Glomerular visceral epithelial cell (primary cell): ENCODE measurements at regions not wholly inside any gene's neighbourhood (a gene's known extent, or its start where the extent isn't known, plus 50 kb on each side); places are given as distances from the start of the nearest gene placed in this dataset.
A peak's percentile ranks its signal among the peaks of the same experiment; 100 is the strongest.
"Not testable (repeated sequence)": the region's sequence is repeated elsewhere in the genome, so short reads cannot be mapped to it uniquely, and the experiment has no call there.

Source experiments
- DNase-seq: peaks from one replicate; pipeline ENCODE4 v3.0.0-alpha.2; 2016; ENCODE audit errors: extremely low spot score

GRCh38 chr14:37711831-37712475 is 116.5 kb downstream of the TTC6 start:
- no peak for DNase-seq

- not testable (repeated sequence) for DNase-seq
Observed at GRCh38 chr14:37712476-37712860, 117.0 kb downstream of the TTC6 start.

- DNase-seq: no peak
Observed at GRCh38 chr14:37712976-37713431, 117.6 kb downstream of the TTC6 start.

GRCh38 chr14:37720131-37720530 is 124.7 kb downstream of the TTC6 start:
- no peak for DNase-seq

GRCh38 chr14:37721976-37722659 is 126.7 kb downstream of the TTC6 start:
- DNase-seq: peak; percentile 21

GRCh38 chr14:37723515-37723914 is 128.1 kb downstream of the TTC6 start:
- DNase-seq: no peak

GRCh38 chr14:37726708-37727107 is 131.3 kb downstream of the TTC6 start:
- DNase-seq: no peak

GRCh38 chr14:37729218-37729617 is 133.8 kb downstream of the TTC6 start:
- no peak for DNase-seq

GRCh38 chr14:37731094-37731493 is 135.7 kb downstream of the TTC6 start:
- no peak for DNase-seq

GRCh38 chr14:37745657-37746056 is 150.2 kb downstream of the TTC6 start:
- DNase-seq: no peak

GRCh38 chr14:37746140-37746832 is 150.9 kb downstream of the TTC6 start:
- peak; percentile 12 for DNase-seq

GRCh38 chr14:37753459-37753858 is 158.0 kb downstream of the TTC6 start:
- no peak for DNase-seq

- DNase-seq: not testable (repeated sequence)
Observed at GRCh38 chr14:37760275-37760674, 164.8 kb downstream of the TTC6 start.

- DNase-seq: no peak
Observed at GRCh38 chr14:37763266-37763665, 167.8 kb downstream of the TTC6 start.

- DNase-seq: not testable (repeated sequence)
Observed at GRCh38 chr14:37772283-37772682, 176.9 kb downstream of the TTC6 start.

GRCh38 chr14:37776791-37777499 is 181.5 kb downstream of the TTC6 start:
- DNase-seq: no peak

GRCh38 chr14:37778135-37778943 is 182.9 kb downstream of the TTC6 start:
- DNase-seq: no peak

GRCh38 chr14:37779480-37779879 is 184.1 kb downstream of the TTC6 start:
- DNase-seq: no peak

GRCh38 chr14:37780731-37781130 is 185.3 kb downstream of the TTC6 start:
- DNase-seq: not testable (repeated sequence)

- not testable (repeated sequence) for DNase-seq
Observed at GRCh38 chr14:37784203-37784826, 188.9 kb downstream of the TTC6 start.

- not testable (repeated sequence) for DNase-seq
Observed at GRCh38 chr14:37784827-37785223, 189.4 kb downstream of the TTC6 start.
